ENCODE measurements at regions not wholly inside any gene's neighbourhood (a gene's known extent, or its start where the extent isn't known, plus 50 kb on each side); places are given as distances from the start of the nearest gene placed in this dataset.
"Not testable (repeated sequence)": the region's sequence is repeated elsewhere in the genome, so short reads cannot be mapped to it uniquely, and the experiment has no call there.

DNA sequence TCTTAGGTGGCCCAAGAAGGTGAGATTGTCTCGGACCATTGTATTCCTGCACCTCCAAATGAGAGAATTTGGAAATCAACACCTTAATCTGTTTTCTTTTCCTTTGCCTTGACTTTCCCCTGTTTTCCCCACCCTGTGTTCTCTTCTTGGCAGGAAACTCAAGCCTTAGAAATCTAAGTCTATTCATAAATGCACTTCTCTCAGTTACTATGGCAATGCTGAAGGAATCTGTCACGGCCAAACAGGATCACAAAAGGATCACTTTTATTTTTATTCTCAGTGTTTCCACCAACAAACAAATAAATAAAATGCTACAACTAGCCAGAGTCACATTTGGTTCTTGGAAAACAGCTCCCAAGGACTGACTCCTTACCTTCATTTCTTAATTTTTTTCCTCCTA lies 270.5 kb downstream of the BCAT1 start:
- no peaks in the 10 kb centered on the region for H3K27me3 ChIP-seq (ENCODE audit: control insufficient read depth, insufficient read depth, low read length)
- H3K4me3 ChIP-seq (ENCODE audit: low read depth, low read length) = no peak overlapping the region
- no peaks in the 10 kb centered on the region for H3K36me3 ChIP-seq (ENCODE audit: control insufficient read depth, insufficient read depth, low read length)
- H3K9me3 ChIP-seq (ENCODE audit: control insufficient read depth, insufficient read depth, low read length) = peaks cover 6% of the 10 kb centered on the region
- no peak overlapping the region for H3K9ac ChIP-seq (ENCODE audit: low read depth, low read length)
- H3K4me1 ChIP-seq (ENCODE audit: control insufficient read depth, insufficient read depth, low read length) = peaks cover 8% of the 10 kb centered on the region
- no peak overlapping the region for H3K27ac ChIP-seq (ENCODE audit: low read depth, low read length)

DNA sequence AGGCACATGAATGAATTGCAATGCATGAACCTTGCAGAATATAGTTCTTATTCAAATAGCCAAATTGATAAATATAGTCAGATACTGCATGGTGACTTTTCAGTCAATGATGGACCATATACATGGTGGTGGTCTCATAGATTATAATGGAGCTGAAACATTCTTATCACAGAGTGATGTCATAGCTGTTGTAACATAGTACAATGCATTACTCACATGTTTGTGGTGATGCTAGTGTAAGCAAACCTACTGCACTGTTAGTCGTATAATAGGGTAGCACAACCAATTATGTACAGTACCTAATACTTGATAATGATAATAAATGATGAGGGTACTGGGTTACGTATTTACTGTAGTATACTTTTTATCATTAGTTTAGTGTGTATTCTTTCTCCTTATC lies 280.3 kb downstream of the BCAT1 start:
- no peaks in the 10 kb centered on the region for H3K36me3 ChIP-seq (ENCODE audit: control insufficient read depth, insufficient read depth, low read length)
- no peak overlapping the region for H3K27ac ChIP-seq (ENCODE audit: low read depth, low read length)
- H3K27me3 ChIP-seq (ENCODE audit: control insufficient read depth, insufficient read depth, low read length) = no peaks in the 10 kb centered on the region
- H3K4me3 ChIP-seq (ENCODE audit: low read depth, low read length) = no peak overlapping the region
- H3K9ac ChIP-seq (ENCODE audit: low read depth, low read length) = no peak overlapping the region
- no peaks in the 10 kb centered on the region; the same call in 1 of the 2 replicates for H3K9me3 ChIP-seq (ENCODE audit: control insufficient read depth, insufficient read depth, low read length)
- no peaks in the 10 kb centered on the region for H3K4me1 ChIP-seq (ENCODE audit: control insufficient read depth, insufficient read depth, low read length)

DNA sequence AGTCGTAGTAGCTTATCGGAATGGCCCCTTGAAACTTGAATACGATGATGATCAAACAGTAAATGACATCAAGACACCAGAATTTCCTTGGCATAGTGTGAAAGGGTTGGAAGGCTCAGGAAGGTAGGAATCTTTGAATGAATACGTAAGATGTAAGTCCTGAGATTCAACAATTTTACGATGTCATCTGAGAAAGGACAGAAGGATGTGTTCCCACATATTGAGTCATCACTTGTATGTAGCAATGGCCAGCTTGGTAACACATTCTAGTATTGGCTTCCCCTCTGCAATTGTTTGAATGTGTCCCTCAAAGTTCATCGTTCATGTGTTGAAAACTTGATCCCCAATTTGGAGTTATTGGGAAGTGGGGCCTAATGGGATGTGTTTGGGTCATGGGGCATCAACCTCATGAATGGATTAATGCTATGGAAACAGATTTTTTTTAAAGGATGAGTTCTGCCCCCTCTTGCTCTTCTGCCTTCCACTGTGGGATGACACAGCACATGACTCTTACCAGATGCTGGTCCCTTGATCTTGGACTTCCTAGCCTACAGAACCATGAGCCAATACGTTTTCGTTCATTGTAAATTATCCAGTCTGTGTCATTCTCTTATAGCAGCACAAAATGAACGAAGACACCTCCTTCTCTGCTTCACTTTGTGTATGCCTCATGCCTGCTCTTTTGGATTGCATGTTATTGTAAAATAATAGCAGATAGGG lies 284.6 kb downstream of the BCAT1 start:
- Histone ChIP-seq H3K27ac (ENCODE audit: low read depth, low read length) (no peak overlapping the region), H3K4me3 (ENCODE audit: low read depth, low read length) (no peak overlapping the region), H3K9ac (ENCODE audit: low read depth, low read length) (no peak overlapping the region), H3K36me3 (ENCODE audit: control insufficient read depth, insufficient read depth, low read length) (no peaks in the 10 kb centered on the region), H3K4me1 (ENCODE audit: control insufficient read depth, insufficient read depth, low read length) (no peaks in the 10 kb centered on the region), H3K9me3 (ENCODE audit: control insufficient read depth, insufficient read depth, low read length) (no peaks in the 10 kb centered on the region), H3K27me3 (ENCODE audit: control insufficient read depth, insufficient read depth, low read length) (no peaks in the 10 kb centered on the region)

DNA sequence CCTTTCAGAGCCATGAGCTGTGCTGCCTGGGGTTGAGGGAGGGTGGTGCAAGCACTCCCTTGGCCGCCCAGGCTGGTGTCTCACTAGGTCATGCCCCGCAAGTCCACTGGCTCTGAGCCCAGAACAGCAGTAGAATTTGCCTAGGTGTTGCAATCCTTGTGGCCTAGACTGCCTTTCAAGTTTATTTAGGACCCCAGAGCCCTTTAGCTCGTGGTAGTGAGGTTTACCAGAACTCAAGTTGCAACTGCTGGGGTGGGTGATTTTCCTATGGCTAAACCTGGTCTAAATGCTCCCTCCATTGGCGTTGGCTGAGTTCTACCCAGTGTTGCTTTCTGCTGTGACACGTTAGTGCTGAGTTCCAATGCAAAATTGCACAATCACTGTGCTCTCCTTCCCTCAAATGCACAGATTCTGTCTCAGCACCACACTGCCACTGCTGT lies 287.2 kb downstream of the BCAT1 start:
- H3K4me3 ChIP-seq (ENCODE audit: low read depth, low read length) = no peak overlapping the region
- no peaks in the 10 kb centered on the region for H3K4me1 ChIP-seq (ENCODE audit: control insufficient read depth, insufficient read depth, low read length)
- no peak overlapping the region for H3K27ac ChIP-seq (ENCODE audit: low read depth, low read length)
- H3K9me3 ChIP-seq (ENCODE audit: control insufficient read depth, insufficient read depth, low read length) = no peaks in the 10 kb centered on the region
- no peak overlapping the region for H3K9ac ChIP-seq (ENCODE audit: low read depth, low read length)
- no peaks in the 10 kb centered on the region for H3K27me3 ChIP-seq (ENCODE audit: control insufficient read depth, insufficient read depth, low read length)
- no peaks in the 10 kb centered on the region for H3K36me3 ChIP-seq (ENCODE audit: control insufficient read depth, insufficient read depth, low read length)

DNA sequence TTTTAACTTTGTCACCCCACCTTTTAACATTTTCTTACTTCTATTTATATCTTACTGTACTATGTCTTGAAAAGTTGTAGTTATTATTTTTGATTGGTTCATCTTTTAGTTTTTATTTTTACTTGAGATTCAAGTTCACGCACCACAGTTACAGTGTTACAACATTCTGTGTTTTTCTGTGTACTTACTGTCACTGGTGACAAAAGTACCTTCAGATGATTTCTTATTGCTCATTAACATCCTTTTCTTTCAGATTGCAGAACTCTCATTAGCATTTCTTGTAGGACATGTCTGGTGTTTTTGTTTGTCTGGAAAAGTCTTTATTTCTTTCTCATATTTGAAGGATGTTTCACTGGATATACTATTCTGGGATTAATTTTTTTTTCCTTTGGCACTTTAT lies 289.9 kb downstream of the BCAT1 start:
- Histone ChIP-seq H3K27ac (ENCODE audit: low read depth, low read length) (no peak overlapping the region), H3K4me1 (ENCODE audit: control insufficient read depth, insufficient read depth, low read length) (no peaks in the 10 kb centered on the region), H3K9me3 (ENCODE audit: control insufficient read depth, insufficient read depth, low read length) (no peaks in the 10 kb centered on the region), H3K36me3 (ENCODE audit: control insufficient read depth, insufficient read depth, low read length) (no peaks in the 10 kb centered on the region), H3K9ac (ENCODE audit: low read depth, low read length) (no peak overlapping the region), H3K27me3 (ENCODE audit: control insufficient read depth, insufficient read depth, low read length) (no peaks in the 10 kb centered on the region), H3K4me3 (ENCODE audit: low read depth, low read length) (no peak overlapping the region)

DNA sequence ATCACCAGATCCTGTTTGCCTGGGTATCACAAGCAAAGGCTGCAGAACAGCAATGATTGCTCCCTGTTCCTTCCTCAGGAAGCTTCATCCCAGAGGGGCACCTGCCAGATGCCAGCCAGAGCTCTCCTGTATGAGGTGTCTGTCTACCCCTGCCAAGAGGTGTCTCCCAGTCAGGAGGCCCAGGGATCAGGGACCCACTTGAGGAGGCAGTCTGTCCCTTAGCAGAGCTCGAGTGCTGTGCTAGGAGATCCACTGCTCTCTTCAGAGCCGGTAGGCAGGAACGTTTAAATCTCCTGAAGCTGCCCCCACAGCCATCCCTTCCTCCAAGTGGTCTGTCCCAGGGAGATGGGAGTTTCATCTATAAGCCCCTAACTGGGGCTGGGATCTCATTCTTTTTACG lies 294.6 kb downstream of the BCAT1 start:
- H3K9me3 ChIP-seq (ENCODE audit: control insufficient read depth, insufficient read depth, low read length); H3K9ac ChIP-seq (ENCODE audit: low read depth, low read length); H3K36me3 ChIP-seq (ENCODE audit: control insufficient read depth, insufficient read depth, low read length); H3K27me3 ChIP-seq (ENCODE audit: control insufficient read depth, insufficient read depth, low read length); H3K4me1 ChIP-seq (ENCODE audit: control insufficient read depth, insufficient read depth, low read length); H3K27ac ChIP-seq (ENCODE audit: low read depth, low read length); H3K4me3 ChIP-seq (ENCODE audit: low read depth, low read length): not testable (repeated sequence)

DNA sequence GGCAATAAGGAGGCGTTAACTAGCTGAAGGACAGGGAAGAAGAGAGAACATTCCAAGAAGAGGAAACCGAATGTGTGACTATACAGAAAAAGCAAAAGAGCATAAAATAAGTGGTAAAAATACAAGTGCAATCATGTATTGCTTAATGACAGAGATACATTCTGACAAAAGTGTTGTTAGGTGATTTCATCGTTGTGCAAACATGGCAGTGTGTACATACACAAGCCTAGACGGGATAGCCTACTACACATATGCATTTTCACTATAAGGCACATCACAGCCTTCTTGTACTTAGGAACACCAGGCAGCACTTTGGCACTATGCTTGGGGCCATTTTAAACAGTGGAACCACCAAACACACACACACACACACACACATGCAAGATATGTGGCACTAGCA lies 299.3 kb downstream of the BCAT1 start:
- no peak overlapping the region for H3K27ac ChIP-seq (ENCODE audit: low read depth, low read length)
- no peaks in the 10 kb centered on the region for H3K9me3 ChIP-seq (ENCODE audit: control insufficient read depth, insufficient read depth, low read length)
- H3K4me3 ChIP-seq (ENCODE audit: low read depth, low read length) = no peak overlapping the region
- H3K36me3 ChIP-seq (ENCODE audit: control insufficient read depth, insufficient read depth, low read length) = no peaks in the 10 kb centered on the region
- H3K9ac ChIP-seq (ENCODE audit: low read depth, low read length) = no peak overlapping the region
- H3K27me3 ChIP-seq (ENCODE audit: control insufficient read depth, insufficient read depth, low read length) = no peaks in the 10 kb centered on the region
- H3K4me1 ChIP-seq (ENCODE audit: control insufficient read depth, insufficient read depth, low read length) = no peaks in the 10 kb centered on the region

DNA sequence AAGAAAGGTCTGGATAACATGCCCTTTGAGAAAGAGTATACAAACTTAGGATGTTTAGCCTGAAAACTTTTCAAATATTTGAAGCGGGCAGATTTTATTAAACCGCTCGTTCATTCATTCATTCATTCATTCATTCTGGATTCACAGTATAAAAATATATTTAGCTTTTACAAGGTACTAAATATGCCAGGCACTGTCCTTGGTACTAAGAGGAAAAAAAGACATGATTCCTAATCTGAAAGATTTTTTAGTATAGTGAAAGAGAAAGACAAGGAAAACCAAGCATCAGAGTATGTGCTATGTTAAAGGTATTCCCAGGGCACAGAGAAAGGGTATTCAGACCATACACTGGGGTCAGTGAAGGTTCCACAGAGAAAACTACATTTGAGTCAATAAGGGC lies 299.7 kb downstream of the BCAT1 start:
- H3K9me3 ChIP-seq (ENCODE audit: control insufficient read depth, insufficient read depth, low read length) = no peaks in the 10 kb centered on the region
- H3K4me3 ChIP-seq (ENCODE audit: low read depth, low read length) = no peak overlapping the region
- H3K27me3 ChIP-seq (ENCODE audit: control insufficient read depth, insufficient read depth, low read length) = no peaks in the 10 kb centered on the region
- H3K4me1 ChIP-seq (ENCODE audit: control insufficient read depth, insufficient read depth, low read length) = no peaks in the 10 kb centered on the region
- H3K9ac ChIP-seq (ENCODE audit: low read depth, low read length) = no peak overlapping the region
- H3K27ac ChIP-seq (ENCODE audit: low read depth, low read length) = no peak overlapping the region
- H3K36me3 ChIP-seq (ENCODE audit: control insufficient read depth, insufficient read depth, low read length) = no peaks in the 10 kb centered on the region

DNA sequence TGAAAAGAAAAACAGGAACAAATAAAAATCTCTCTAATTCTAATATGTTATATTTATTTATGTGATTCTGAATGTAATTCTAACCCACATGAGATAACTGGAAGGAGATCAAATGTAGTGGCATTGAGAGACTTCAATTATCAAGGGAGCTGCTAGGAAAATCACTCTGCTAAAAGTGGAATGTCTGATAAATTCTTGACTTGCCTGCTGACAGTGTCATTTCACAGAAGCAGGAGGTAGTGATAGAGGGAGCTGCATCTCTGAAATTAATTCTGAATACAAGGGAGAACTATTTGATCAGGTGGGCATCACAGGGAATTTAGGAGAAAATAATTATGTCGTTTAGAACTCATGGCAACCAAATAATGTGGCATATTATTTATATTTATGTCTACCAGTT lies 303.6 kb downstream of the BCAT1 start:
- Histone ChIP-seq H3K27me3 (ENCODE audit: control insufficient read depth, insufficient read depth, low read length) (no peaks in the 10 kb centered on the region), H3K9ac (ENCODE audit: low read depth, low read length) (no peak overlapping the region), H3K36me3 (ENCODE audit: control insufficient read depth, insufficient read depth, low read length) (no peaks in the 10 kb centered on the region), H3K9me3 (ENCODE audit: control insufficient read depth, insufficient read depth, low read length) (no peaks in the 10 kb centered on the region), H3K27ac (ENCODE audit: low read depth, low read length) (no peak overlapping the region), H3K4me1 (ENCODE audit: control insufficient read depth, insufficient read depth, low read length) (no peaks in the 10 kb centered on the region), H3K4me3 (ENCODE audit: low read depth, low read length) (no peak overlapping the region)

DNA sequence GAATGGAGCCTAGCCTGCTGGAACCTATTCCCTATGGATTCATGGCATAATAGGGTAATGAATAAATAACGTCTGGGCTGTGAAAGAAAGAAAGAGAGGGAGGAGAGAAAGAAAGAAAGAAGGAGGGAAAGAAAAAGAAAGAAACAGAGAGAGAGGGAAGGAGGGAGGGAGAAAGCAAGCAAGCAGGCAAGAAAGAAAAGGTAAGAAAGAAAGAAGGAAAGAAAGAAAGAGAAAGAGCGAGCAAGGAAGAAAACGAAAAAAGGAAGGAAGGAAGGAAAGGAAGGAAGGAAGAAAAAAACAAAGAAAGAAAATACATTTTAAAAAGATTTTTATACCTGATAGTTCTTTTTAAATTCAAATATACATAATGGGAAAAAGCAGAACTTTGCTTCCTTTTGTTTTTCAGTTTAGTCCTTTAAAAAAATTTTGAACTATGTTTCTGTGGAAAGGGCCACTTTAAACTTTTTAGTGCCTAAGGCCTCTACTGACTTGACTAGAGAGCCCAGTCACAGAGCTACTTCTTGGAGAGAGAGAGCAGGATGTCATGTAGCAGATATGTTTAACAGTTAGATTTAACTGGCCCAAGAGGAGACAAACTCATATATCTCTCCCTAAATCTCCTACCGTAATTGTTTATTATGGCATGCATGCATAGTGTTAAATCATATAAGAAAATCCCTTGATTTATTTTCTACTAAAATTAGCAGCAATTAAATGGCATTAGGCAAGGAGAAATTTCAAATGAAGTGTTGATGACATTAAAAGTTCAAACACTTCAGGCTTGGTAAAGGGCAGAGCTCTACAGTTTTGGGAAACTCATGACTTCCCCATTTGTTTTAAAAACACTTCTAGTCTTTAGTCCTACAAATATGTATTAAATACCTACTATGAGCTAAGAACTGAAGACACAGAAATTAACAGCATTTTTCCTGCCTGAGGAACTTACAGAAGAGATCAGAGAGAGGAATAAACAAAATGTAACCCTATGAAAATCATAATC lies 305.5 kb downstream of the BCAT1 start:
- H3K36me3 ChIP-seq (ENCODE audit: control insufficient read depth, insufficient read depth, low read length) = no peaks in the 10 kb centered on the region
- H3K9ac ChIP-seq (ENCODE audit: low read depth, low read length) = no peak overlapping the region
- no peaks in the 10 kb centered on the region for H3K27me3 ChIP-seq (ENCODE audit: control insufficient read depth, insufficient read depth, low read length)
- H3K4me3 ChIP-seq (ENCODE audit: low read depth, low read length) = no peak overlapping the region
- no peak overlapping the region for H3K27ac ChIP-seq (ENCODE audit: low read depth, low read length)
- H3K9me3 ChIP-seq (ENCODE audit: control insufficient read depth, insufficient read depth, low read length) = no peaks in the 10 kb centered on the region
- no peaks in the 10 kb centered on the region for H3K4me1 ChIP-seq (ENCODE audit: control insufficient read depth, insufficient read depth, low read length)

DNA sequence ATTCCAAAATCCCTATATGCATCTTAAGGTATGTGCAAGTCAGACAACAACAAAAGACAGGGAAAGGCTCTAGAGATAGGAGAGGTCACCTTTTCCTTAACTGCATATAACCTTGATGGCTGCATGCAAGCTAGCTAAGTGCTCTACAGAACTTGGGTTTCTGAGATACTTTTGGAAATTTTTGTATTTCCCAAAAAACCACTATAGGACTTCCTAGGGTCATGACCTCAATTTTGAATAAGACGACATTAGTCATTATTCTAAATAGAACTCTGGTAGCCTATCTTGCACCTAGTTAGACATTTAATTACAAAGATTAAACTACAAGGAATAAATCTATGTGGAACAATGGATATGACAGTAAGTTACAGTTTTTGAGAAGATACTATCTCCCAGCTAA lies 309.3 kb downstream of the BCAT1 start:
- no peaks in the 10 kb centered on the region for H3K9me3 ChIP-seq (ENCODE audit: control insufficient read depth, insufficient read depth, low read length)
- no peaks in the 10 kb centered on the region for H3K4me1 ChIP-seq (ENCODE audit: control insufficient read depth, insufficient read depth, low read length)
- no peak overlapping the region for H3K4me3 ChIP-seq (ENCODE audit: low read depth, low read length)
- H3K27me3 ChIP-seq (ENCODE audit: control insufficient read depth, insufficient read depth, low read length) = no peaks in the 10 kb centered on the region
- no peak overlapping the region for H3K9ac ChIP-seq (ENCODE audit: low read depth, low read length)
- H3K36me3 ChIP-seq (ENCODE audit: control insufficient read depth, insufficient read depth, low read length) = no peaks in the 10 kb centered on the region
- H3K27ac ChIP-seq (ENCODE audit: low read depth, low read length) = no peak overlapping the region

Measured in HUES48 (cell line).